ENCODE measurements at regions not wholly inside any gene's neighbourhood (a gene's known extent, or its start where the extent isn't known, plus 50 kb on each side); places are given as distances from the start of the nearest gene placed in this dataset.

- TF ChIP-seq CTCF (conservative IDR thresholded peaks at IDR 0.05) (no peak), ZFX (IDR thresholded peaks at IDR 0.05) (no peak)
These were observed 172.0 kb upstream of the ZNF32 start for GRCh38 chr10:43820663-43821062.
